Uterus (tissue), 3 donors: ENCODE measurements at regions not wholly inside any gene's neighbourhood (a gene's known extent, or its start where the extent isn't known, plus 50 kb on each side); places are given as distances from the start of the nearest gene placed in this dataset.

Experiments
- DNase-seq, 2 donors: peaks; one replicate each; pipeline ENCODE4 v3.0.0-alpha.2; 2019 to 2020
- H3K27ac ChIP-seq, 2 donors: fragments of 200-600 bp; sonication (generic); 1 replicate in 1 of 2; 2 replicates in 1 of 2; pipeline ENCODE4 v1.5.1; 2016 to 2018
- H3K27me3 ChIP-seq, 2 donors: fragments of 200-600 bp; sonication (generic); one replicate each; pipeline ENCODE4 v1.5.1; 2018 to 2019; ENCODE audit warnings: control low read depth in 1 of 2
- H3K36me3 ChIP-seq, 2 donors: fragments of 200-600 bp; sonication (generic); one replicate each; pipeline ENCODE4 v1.5.1; 2019; ENCODE audit warnings: control low read depth in 1 of 2
- H3K4me1 ChIP-seq, 2 donors: fragments of 200-600 bp; sonication (generic); one replicate each; pipeline ENCODE4 v1.5.1; 2018 to 2019; ENCODE audit warnings: control low read depth in 1 of 2
- H3K4me3 ChIP-seq, 2 donors: fragments of 200-600 bp; sonication (generic); 1 replicate in 1 of 2; 2 replicates in 1 of 2; pipeline ENCODE4 v1.5.1; 2018 to 2019; ENCODE audit warnings: mild to moderate bottlenecking in 1 of 2
- H3K9me3 ChIP-seq, 2 donors: fragments of 200-600 bp; sonication (generic); one replicate each; pipeline ENCODE4 v1.5.1; 2019; ENCODE audit warnings: control low read depth in 1 of 2
- CTCF ChIP-seq, 4 experiments: fragments of 200-600 bp in 2 of 4; fragments of 450-650 bp in 2 of 4; sonication (generic) in 2 of 4; IDR thresholded peaks; one replicate each; pipeline ENCODE4 v1.5.1; 2016 to 2019; ENCODE audit warnings: antibody characterized with exemption in 4 of 4, mild to moderate bottlenecking in 2 of 4, moderate library complexity in 1 of 4
- POLR2A ChIP-seq, 2 donors: fragments of 450-650 bp; IDR thresholded peaks; one replicate each; pipeline ENCODE4 v1.6.1; 2016; ENCODE audit warnings: antibody characterized with exemption in 2 of 2, mild to moderate bottlenecking in 1 of 2, moderate library complexity in 1 of 2
- intact Hi-C: fragments of 100-400 bp; cut with DNase I; formaldehyde crosslinking; loops from one replicate; pipeline ENCODE4 v1.15.1; 2023; ENCODE audit warnings: low total_unique reads
- donor health status: DM: yes; HTN: yes; CAD: no.

- Histone ChIP-seq H3K4me1 (no peaks in the 10 kb centered on the region), H3K27me3 (no peaks in the 10 kb centered on the region), H3K36me3 (no peaks in the 10 kb centered on the region), H3K9me3 (no peaks in the 10 kb centered on the region), H3K27ac (no peak overlapping the region), H3K4me3 (no peak overlapping the region)
- intact Hi-C loops: no loop called here
- no peak for DNase-seq
- no peak for TF ChIP-seq CTCF (IDR thresholded peaks at IDR 0.05)
These were observed 171.8 kb upstream of the POM121L12 start for GRCh38 chr7:52863652-52864051.

GRCh38 chr7:52862321-52862720 lies 173.1 kb upstream of the POM121L12 start:
- Histone ChIP-seq H3K27me3 (no peaks in the 10 kb centered on the region), H3K9me3 (no peaks in the 10 kb centered on the region), H3K27ac (no peak overlapping the region), H3K36me3 (no peaks in the 10 kb centered on the region), H3K4me3 (no peak overlapping the region), H3K4me1 (no peaks in the 10 kb centered on the region)
- intact Hi-C loops: no loop called here
- DNase-seq: no peak
- TF ChIP-seq CTCF (IDR thresholded peaks at IDR 0.05) (no peak), POLR2A (IDR thresholded peaks at IDR 0.05) (no peak)

- H3K27me3 ChIP-seq: no peaks in the 10 kb centered on the region
- no peak for DNase-seq
- intact Hi-C loops: no loop called here
These were observed 178.1 kb upstream of the POM121L12 start for GRCh38 chr7:52857367-52857766.

GRCh38 chr7:52854681-52855080 lies 180.8 kb upstream of the POM121L12 start:
- intact Hi-C loops: no loop called here
- H3K4me3 ChIP-seq: no peak overlapping the region
- no peaks in the 10 kb centered on the region for H3K4me1 ChIP-seq
- no peak for TF ChIP-seq CTCF (IDR thresholded peaks at IDR 0.05)
- no peak for TF ChIP-seq POLR2A (IDR thresholded peaks at IDR 0.05)
- no peak for DNase-seq
- H3K9me3 ChIP-seq: no peaks in the 10 kb centered on the region
- H3K27ac ChIP-seq: no peak overlapping the region
- H3K27me3 ChIP-seq: no peaks in the 10 kb centered on the region
- H3K36me3 ChIP-seq: no peaks in the 10 kb centered on the region

More at GRCh38 chr7:52857367-52857766, 178.1 kb upstream of the POM121L12 start:
- TF ChIP-seq CTCF (IDR thresholded peaks at IDR 0.05): no peak
- no peak for TF ChIP-seq POLR2A (IDR thresholded peaks at IDR 0.05)
- H3K4me3 ChIP-seq: no peak overlapping the region
- H3K36me3 ChIP-seq: no peaks in the 10 kb centered on the region
- no peak overlapping the region for H3K27ac ChIP-seq
- no peaks in the 10 kb centered on the region for H3K9me3 ChIP-seq
- H3K4me1 ChIP-seq: no peaks in the 10 kb centered on the region

GRCh38 chr7:52851547-52851946 lies 183.9 kb upstream of the POM121L12 start:
- no peaks in the 10 kb centered on the region for H3K9me3 ChIP-seq
- intact Hi-C loops: no loop called here
- no peak overlapping the region for H3K27ac ChIP-seq
- no peak for DNase-seq
- H3K36me3 ChIP-seq: no peaks in the 10 kb centered on the region
- TF ChIP-seq CTCF (IDR thresholded peaks at IDR 0.05): no peak
- TF ChIP-seq POLR2A (IDR thresholded peaks at IDR 0.05): no peak
- H3K4me3 ChIP-seq: no peak overlapping the region
- H3K27me3 ChIP-seq: no peaks in the 10 kb centered on the region
- no peaks in the 10 kb centered on the region for H3K4me1 ChIP-seq
